HG03095 (cell line): ENCODE measurements at regions not wholly inside any gene's neighbourhood (a gene's known extent, or its start where the extent isn't known, plus 50 kb on each side); places are given as distances from the start of the nearest gene placed in this dataset.

Experiments used
- ATAC-seq: cut with Tn5 transposase; IDR thresholded peaks from one replicate; pipeline ENCODE4 v1.9.1; 2021; ENCODE audit warnings: moderate library complexity; ENCODE audit not compliant: unreplicated experiment

- no peak for ATAC-seq
These were observed 1451.9 kb upstream of the AGA start for GRCh38 chr4:178894126-178894525.

- ATAC-seq, result no peak
These were observed 1456.8 kb upstream of the AGA start for GRCh38 chr4:178899084-178899483.

- no peak for ATAC-seq
These were observed 1475.5 kb upstream of the AGA start for GRCh38 chr4:178917756-178918155.

GRCh38 chr4:178937130-178937529 is 1494.9 kb upstream of the AGA start:
- no peak for ATAC-seq

GRCh38 chr4:178941975-178942374 is 1499.7 kb upstream of the AGA start:
- no peak for ATAC-seq

GRCh38 chr4:178953447-178954120 is 1511.3 kb upstream of the AGA start:
- no peak for ATAC-seq

- no peak for ATAC-seq
These were observed 1513.4 kb upstream of the AGA start for GRCh38 chr4:178955614-178956013.

GRCh38 chr4:178958725-178959440 is 1516.6 kb upstream of the AGA start:
- no peak for ATAC-seq

- no peak for ATAC-seq
These were observed 1521.3 kb upstream of the AGA start for GRCh38 chr4:178963446-178964045.

- ATAC-seq, result no peak
These were observed 1524.4 kb upstream of the AGA start for GRCh38 chr4:178966644-178967043.

- ATAC-seq, result no peak
These were observed 1528.3 kb upstream of the AGA start for GRCh38 chr4:178970433-178971140.

- no peak for ATAC-seq
These were observed 1534.6 kb upstream of the AGA start for GRCh38 chr4:178976861-178977260.

- ATAC-seq, result no peak
These were observed 1551.1 kb upstream of the AGA start for GRCh38 chr4:178993306-178993705.

- ATAC-seq, result no peak
These were observed 1559.7 kb upstream of the AGA start for GRCh38 chr4:179001918-179002317.

- ATAC-seq, result no peak
These were observed 1565.5 kb upstream of the AGA start for GRCh38 chr4:179007755-179008154.

- no peak for ATAC-seq
These were observed 1575.3 kb upstream of the AGA start for GRCh38 chr4:179017581-179017980.

- no peak for ATAC-seq
These were observed 1585.3 kb upstream of the AGA start for GRCh38 chr4:179027569-179027968.

- ATAC-seq, result no peak
These were observed 1586.1 kb upstream of the AGA start for GRCh38 chr4:179028321-179028720.

GRCh38 chr4:179029683-179030082 is 1587.4 kb upstream of the AGA start:
- ATAC-seq, result no peak

- no peak for ATAC-seq
These were observed 1598.0 kb upstream of the AGA start for GRCh38 chr4:179040259-179040658.

GRCh38 chr4:179048839-179049453 is 1606.7 kb upstream of the AGA start:
- ATAC-seq, result no peak
